ENCODE measurements at regions not wholly inside any gene's neighbourhood (a gene's known extent, or its start where the extent isn't known, plus 50 kb on each side); places are given as distances from the start of the nearest gene placed in this dataset.

DNA sequence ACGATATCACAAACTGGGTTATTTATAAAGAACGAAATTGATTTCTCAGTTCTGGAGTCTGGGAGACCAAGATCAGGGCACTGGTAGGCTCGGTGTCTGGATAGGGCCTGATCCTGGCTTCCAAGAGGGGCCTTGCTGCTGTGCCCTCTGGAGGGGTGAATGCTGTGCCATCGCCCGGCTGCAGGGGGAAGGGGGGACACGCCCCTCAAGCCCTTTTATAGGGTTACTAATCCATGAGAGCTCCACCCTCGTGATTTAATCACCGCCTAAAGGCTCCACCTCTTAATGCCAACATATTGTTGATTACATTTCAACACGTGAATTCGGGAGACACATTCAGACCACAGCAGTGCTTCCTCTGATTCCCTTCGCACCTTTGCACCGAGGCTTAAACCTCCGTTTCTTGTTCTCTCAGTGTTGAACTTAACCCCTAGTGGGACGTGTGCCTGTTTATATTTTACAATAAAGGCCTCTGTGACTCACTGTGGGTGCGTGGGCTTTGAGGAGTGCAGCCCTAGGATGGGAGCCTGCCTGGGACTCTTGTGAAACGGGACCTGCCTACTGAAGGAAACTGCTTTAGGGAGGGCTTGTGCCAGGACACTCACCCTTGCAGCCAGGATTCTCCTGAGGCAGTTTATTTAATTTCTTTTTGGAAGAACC lies 52.4 kb upstream of the SPATA13 start:
- TF ChIP-seq, protein P1, sequence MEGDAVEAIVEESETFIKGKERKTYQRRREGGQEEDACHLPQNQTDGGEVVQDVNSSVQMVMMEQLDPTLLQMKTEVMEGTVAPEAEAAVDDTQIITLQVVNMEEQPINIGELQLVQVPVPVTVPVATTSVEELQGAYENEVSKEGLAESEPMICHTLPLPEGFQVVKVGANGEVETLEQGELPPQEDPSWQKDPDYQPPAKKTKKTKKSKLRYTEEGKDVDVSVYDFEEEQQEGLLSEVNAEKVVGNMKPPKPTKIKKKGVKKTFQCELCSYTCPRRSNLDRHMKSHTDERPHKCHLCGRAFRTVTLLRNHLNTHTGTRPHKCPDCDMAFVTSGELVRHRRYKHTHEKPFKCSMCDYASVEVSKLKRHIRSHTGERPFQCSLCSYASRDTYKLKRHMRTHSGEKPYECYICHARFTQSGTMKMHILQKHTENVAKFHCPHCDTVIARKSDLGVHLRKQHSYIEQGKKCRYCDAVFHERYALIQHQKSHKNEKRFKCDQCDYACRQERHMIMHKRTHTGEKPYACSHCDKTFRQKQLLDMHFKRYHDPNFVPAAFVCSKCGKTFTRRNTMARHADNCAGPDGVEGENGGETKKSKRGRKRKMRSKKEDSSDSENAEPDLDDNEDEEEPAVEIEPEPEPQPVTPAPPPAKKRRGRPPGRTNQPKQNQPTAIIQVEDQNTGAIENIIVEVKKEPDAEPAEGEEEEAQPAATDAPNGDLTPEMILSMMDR (IDR thresholded peaks at IDR 0.05; ENCODE audit: low read depth, low read length), result no peak
- no peak for TF ChIP-seq EZH2phosphoT487 (IDR thresholded peaks at IDR 0.05; ENCODE audit: low read depth)

All from OCI-LY3 (cell line).